HG02884 (cell line): ENCODE measurements at regions not wholly inside any gene's neighbourhood (a gene's known extent, or its start where the extent isn't known, plus 50 kb on each side); places are given as distances from the start of the nearest gene placed in this dataset.
"Not testable (repeated sequence)": the region's sequence is repeated elsewhere in the genome, so short reads cannot be mapped to it uniquely, and the experiment has no call there.

Source experiments
- ATAC-seq: cut with Tn5 transposase; IDR thresholded peaks from one replicate; pipeline ENCODE4 v1.9.1; 2021; ENCODE audit warnings: mild to moderate bottlenecking, moderate library complexity; ENCODE audit not compliant: unreplicated experiment

DNA sequence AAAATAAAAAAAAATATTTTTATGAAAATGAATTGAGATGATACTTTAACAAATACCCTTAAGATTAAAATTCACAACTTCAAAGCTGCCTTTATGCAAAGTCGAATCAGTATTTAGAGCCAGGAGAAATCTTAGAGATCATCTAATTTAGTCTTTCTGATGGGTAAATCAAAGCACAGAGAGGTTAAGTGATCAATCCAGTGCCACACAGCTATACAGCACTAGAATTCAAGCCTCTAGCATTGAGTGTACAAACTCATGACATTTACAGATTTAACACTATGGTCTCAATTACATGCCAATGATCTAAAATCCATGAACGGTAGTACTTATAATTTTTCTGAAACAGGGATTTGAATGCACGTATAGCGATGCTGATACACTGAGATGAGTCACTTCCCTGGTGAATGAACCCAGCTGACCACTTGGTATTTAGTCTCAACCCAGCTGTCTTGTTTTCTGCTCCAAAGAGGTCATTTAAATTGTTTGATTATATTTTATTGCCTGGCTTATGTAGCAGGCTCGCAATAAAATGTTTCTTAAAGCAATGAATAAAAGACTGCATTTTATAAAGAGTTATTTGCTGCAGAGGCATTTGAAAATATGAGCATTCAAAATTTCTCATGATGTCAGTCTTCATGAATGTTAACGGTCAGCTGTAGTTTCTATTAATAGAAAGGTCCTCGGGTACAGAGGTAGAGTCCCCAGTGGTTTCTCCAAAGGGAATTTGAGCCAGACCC is 152.4 kb upstream of the PRICKLE1 start:
- ATAC-seq: no peak

DNA sequence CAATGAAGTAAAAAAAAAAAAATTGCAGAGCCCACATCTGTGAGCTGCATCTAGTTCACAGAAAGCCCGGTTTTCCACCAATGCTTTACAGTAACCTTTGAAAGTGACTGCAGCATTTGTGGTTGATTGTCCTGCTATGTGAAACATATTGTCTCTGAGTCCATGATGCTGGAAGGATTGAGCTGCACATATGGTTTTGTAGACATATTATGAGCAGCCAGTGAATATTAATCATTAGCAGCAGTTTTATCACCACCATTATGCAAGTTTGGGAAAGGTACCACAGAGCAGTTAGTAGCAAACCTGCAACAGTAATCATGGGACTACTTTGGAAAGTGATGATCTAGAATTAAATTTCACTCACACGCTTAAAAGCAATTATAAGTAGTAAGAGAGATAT is 151.5 kb upstream of the PRICKLE1 start:
- ATAC-seq: no peak

DNA sequence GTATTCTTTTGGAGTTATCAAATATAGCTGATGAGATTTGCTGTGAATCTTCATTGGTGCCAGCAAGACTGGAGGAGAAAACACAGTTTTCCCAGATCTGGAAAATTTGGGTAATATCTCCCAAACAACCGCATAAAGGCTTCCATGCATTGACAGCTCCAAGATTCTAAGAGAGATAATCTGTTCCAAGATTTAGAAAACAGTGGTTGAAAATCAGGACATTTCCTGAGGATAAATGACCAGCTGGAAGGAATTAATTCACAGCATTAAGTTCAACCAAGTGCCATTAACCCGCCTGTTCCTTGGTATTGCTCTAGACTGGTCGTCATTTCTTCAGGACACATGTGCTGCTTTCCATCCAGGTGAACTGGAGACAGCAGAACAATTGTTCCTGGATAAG is 147.9 kb upstream of the PRICKLE1 start:
- no peak for ATAC-seq

GRCh38 chr12:42735861-42736361 is 146.4 kb upstream of the PRICKLE1 start:
- ATAC-seq: no peak

DNA sequence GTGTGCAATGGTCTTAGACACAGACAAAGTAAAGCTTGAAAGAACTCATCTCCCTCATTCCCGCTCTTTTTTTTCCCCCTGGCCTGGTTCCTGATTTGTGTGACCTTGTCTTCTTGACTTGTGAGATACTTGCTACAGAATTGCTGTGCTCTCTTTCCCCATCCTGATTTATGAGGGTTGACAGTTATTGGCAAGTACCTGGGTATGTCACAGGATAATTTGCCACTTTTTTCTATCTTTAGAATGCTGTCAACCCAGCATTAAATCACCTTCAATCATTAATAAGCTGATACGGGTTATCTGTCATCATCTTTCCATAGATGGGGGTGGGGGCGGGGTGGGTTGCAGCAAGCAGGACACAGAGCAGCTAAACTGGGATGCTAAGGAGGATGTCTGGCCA is 144.4 kb upstream of the PRICKLE1 start:
- no peak for ATAC-seq

DNA sequence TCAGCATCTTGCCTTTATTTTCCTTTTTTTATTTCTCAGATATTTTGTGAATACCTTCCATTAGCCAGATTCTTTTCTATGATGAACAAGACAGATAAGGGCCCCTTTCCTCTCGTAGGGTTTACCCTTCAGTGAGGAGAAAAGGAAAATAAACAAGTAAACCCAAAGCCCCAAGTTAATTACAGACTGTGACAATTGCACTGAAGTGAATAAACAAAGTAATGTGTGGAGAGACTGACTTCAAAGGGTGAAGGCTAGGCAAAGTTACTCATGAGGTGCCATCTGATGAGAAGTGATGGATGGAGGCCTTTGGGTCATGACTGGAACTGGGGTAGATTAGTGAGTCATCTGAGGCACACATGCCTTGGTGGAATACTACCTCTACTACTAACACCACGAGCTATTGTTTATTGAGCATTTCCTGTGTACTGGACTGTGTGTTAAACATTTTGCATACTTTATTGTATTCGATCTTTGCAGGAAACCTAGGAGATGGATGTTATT is 143.4 kb upstream of the PRICKLE1 start:
- no peak for ATAC-seq

DNA sequence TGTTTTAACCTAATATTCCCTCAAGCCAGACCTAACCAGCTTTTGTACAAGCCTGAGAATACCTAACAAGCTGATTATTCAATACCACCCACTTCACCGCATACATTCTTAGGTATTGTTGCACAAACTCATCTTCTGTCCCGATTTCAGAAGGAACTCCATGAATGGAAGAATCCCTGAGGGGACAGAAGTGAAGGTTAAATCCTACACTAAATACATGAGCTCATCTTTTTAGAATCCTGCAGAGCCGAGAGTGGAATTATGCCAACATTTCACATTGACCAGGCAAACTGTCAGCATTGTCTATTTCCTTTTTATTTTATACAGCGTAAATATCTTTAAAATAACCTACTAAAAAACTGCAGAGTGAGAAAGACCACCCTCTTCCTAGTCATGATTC is 140.7 kb upstream of the PRICKLE1 start:
- no peak for ATAC-seq

- no peak for ATAC-seq
Measured at GRCh38 chr12:42729535-42729900, 140.0 kb upstream of the PRICKLE1 start.

DNA sequence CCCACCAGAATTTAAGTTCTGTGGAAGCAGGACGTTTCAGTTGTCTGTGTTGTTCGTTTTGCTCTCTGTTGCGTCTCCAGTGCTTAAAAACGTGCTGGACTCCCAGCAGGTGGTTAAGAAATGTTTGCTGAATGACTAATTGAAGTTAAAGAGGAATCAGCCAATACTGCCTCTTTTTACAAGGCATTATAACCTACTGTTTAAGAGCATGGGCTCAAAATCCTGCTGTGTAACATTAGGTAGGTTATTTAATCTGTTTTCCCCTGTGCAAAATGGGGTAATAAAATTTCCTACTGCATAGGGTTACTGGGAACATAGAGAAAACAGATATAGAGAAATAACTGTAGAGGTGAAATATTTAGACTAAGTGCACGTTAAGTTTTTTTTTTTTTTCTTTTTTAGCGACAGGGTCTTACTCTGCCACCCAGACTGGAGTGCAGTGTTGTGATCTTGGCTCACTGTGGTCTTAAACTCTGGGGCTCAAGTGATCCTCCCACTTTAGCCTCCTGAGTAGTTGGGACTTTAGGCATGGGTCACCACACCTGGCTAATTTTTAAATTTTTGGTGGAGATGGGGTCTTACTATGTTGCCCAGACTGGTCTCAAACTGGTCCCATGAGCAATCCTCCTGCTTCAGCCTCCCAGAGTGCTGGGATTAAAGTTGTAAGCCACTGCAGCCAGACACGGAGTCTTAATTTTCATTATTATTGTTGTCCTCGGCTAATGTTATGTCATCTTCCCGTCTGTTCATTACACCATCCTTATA is 139.4 kb upstream of the PRICKLE1 start:
- no peak for ATAC-seq

GRCh38 chr12:42728287-42728686 is 138.7 kb upstream of the PRICKLE1 start:
- ATAC-seq: no peak

DNA sequence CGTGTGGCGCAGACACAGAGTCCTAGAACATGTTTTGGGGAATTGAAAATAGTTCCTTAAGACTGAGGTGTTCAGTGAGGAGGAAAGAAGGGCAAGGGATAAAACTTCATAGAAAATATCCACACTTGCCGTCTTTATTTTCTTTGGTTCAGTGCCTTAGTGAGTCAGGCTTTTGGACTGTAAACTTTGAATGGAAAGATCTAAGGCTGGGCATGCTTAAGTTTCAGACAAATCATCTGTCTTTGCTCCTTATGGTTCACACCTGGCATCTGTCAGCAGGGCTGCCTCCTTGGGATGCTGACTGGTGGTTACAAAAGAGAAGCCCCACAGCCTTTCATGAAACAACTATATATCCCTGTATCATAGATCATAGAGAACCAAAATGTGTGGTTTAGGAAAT is 136.3 kb upstream of the PRICKLE1 start:
- no peak for ATAC-seq

GRCh38 chr12:42716491-42716891 is 126.9 kb upstream of the PRICKLE1 start:
- ATAC-seq: no peak

GRCh38 chr12:42713566-42713965 is 124.0 kb upstream of the PRICKLE1 start:
- not testable (repeated sequence) for ATAC-seq

DNA sequence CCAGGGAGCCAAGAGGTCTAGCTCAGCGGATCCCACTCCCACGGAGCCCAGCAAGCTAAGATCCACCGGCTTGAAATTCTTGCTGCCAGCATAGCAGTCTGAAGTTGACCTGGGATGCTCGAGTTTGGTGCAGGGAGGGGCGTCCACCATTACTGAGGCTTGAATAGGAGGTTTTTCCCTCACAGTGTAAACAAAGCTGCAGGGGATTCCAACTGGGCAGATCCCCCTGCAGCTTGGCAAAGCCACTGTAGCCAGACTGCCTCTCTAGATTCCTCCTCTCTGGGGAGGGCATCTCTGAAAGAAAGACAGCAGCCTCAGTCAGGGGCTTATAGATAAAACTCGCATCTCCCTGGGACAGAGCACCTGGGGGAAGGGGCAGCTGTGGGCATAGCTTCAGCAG is 118.8 kb upstream of the PRICKLE1 start:
- ATAC-seq: not testable (repeated sequence)

GRCh38 chr12:42707312-42708226 is 118.0 kb upstream of the PRICKLE1 start:
- no peak for ATAC-seq

- ATAC-seq: no peak
Measured at GRCh38 chr12:42706321-42706720, 116.8 kb upstream of the PRICKLE1 start.

- ATAC-seq: no peak
Measured at GRCh38 chr12:42705863-42706262, 116.3 kb upstream of the PRICKLE1 start.

GRCh38 chr12:42704810-42705401 is 115.4 kb upstream of the PRICKLE1 start:
- ATAC-seq: no peak

DNA sequence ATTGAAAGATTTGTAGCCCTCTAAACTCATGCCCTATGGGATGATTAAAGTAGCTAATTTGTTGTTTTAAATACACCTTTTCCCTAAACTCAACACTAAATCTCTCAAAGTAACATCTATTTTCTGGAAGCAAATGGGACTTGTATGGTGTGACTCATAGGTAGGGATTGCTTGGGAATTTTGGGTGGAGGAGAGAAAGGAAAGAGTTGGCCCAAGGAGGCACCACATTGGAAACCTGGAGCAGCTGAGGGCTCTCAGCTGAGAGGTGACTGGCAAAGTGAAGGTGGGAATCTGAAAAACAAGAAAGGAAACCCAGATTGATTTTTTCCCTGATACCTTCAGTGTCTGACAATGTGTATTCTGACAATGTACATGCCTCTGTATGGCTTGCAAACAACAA is 114.8 kb upstream of the PRICKLE1 start:
- no peak for ATAC-seq

GRCh38 chr12:42701084-42701483 is 111.5 kb upstream of the PRICKLE1 start:
- no peak for ATAC-seq

GRCh38 chr12:42698213-42698612 is 108.7 kb upstream of the PRICKLE1 start:
- no peak for ATAC-seq
